Kidney (tissue), 13 donors: ENCODE measurements at regions not wholly inside any gene's neighbourhood (a gene's known extent, or its start where the extent isn't known, plus 50 kb on each side); places are given as distances from the start of the nearest gene placed in this dataset.

Experiments used
- DNase-seq, 5 donors: peaks; one replicate each; pipeline ENCODE4 v3.0.0-alpha.2; 2013 to 2020
- FAIRE-seq: peaks from 2 replicates; lab custom pipeline; 2012; peaks lifted over from hg19 to GRCh38; lab: Jason Lieb, UNC
- H3K27ac ChIP-seq, 2 donors: one replicate each; pipeline ENCODE4 v1.7.0; 2013; ENCODE audit warnings: low read depth in 2 of 2, low read length in 2 of 2, inconsistent platforms in 1 of 2
- H3K27me3 ChIP-seq: one replicate; pipeline ENCODE4 v1.7.1; 2013; ENCODE audit warnings: low read length, inconsistent platforms; ENCODE audit not compliant: control insufficient read depth, insufficient read depth
- H3K36me3 ChIP-seq, 3 donors: one replicate each; pipeline versions ENCODE4 v1.7.0 to v1.7.1; 2013; ENCODE audit warnings: low read length in 3 of 3, control low read depth in 1 of 3, inconsistent platforms in 1 of 3; ENCODE audit not compliant: insufficient read depth in 3 of 3, control insufficient read depth in 2 of 3
- H3K4me1 ChIP-seq, 3 donors: one replicate each; pipeline versions ENCODE4 v1.7.0 to v1.7.1; 2013; ENCODE audit warnings: low read length in 3 of 3, inconsistent platforms in 1 of 3, low read depth in 1 of 3; ENCODE audit not compliant: control insufficient read depth in 2 of 3, insufficient read depth in 2 of 3
- H3K4me3 ChIP-seq, 3 donors: one replicate each; pipeline versions ENCODE4 v1.7.0 to v1.8.1; 2013; ENCODE audit warnings: low read length in 3 of 3, control low read depth in 1 of 3, inconsistent platforms in 1 of 3
- H3K9ac ChIP-seq, 3 donors: one replicate each; pipeline versions ENCODE4 v1.7.0 to v1.7.1; 2013; ENCODE audit warnings: low read length in 3 of 3, control low read depth in 1 of 3, inconsistent platforms in 1 of 3
- H3K9me3 ChIP-seq, 3 donors: one replicate each; pipeline versions ENCODE4 v1.7.0 to v1.7.1; 2013; ENCODE audit warnings: low read length in 3 of 3, control low read depth in 1 of 3, inconsistent platforms in 1 of 3; ENCODE audit not compliant: control insufficient read depth in 2 of 3, insufficient read depth in 1 of 3
- CTCF ChIP-seq: IDR thresholded peaks from 3 replicates; pipeline ENCODE4 v1.5.1; 2012; ENCODE audit warnings: mild to moderate bottlenecking, moderate library complexity, borderline replicate concordance; ENCODE audit not compliant: insufficient read depth; ENCODE audit errors: extremely low read depth
- intact Hi-C: fragments of 100-400 bp; cut with DNase I; formaldehyde crosslinking; loops from one replicate; pipeline ENCODE4 v1.11.1; 2022
- donor health status: control.
- donor health status: control.
- donor health status: control.
- donor health status: control.
- donor health status: control.
- donor health status: DM: yes; HTN: yes; CAD: no.
- donor health status: Normal renal cell carcinoma (clear cell type).

- Histone ChIP-seq H3K4me3 (no peak overlapping the region), H3K36me3 (no peaks in the 10 kb centered on the region), H3K27ac (no peak overlapping the region), H3K9me3 (no peaks in the 10 kb centered on the region), H3K27me3 (no peaks in the 10 kb centered on the region), H3K9ac (no peak overlapping the region), H3K4me1 (no peaks in the 10 kb centered on the region)
- no peak for TF ChIP-seq CTCF
- no peak for FAIRE-seq
- DNase-seq, result no peak
- intact Hi-C loops, result no loop called here
Observed at GRCh38 chr12:104834607-104835006, 123.5 kb downstream of the SLC41A2 start.

- no peak for DNase-seq
- no peak overlapping the region for H3K4me3 ChIP-seq
- H3K9me3 ChIP-seq, result no peaks in the 10 kb centered on the region
- no peak for FAIRE-seq
- intact Hi-C loops, result no loop called here
- no peak overlapping the region for H3K27ac ChIP-seq
- no peaks in the 10 kb centered on the region for H3K27me3 ChIP-seq
- no peak for TF ChIP-seq CTCF
- no peaks in the 10 kb centered on the region for H3K4me1 ChIP-seq
- no peak overlapping the region for H3K9ac ChIP-seq
- no peaks in the 10 kb centered on the region for H3K36me3 ChIP-seq
Observed at GRCh38 chr12:104833756-104834155, 124.3 kb downstream of the SLC41A2 start.

- H3K27me3 ChIP-seq, result no peaks in the 10 kb centered on the region
Observed at GRCh38 chr12:104828015-104828414, 130.1 kb downstream of the SLC41A2 start.

More at GRCh38 chr12:104828015-104828414, 130.1 kb downstream of the SLC41A2 start:
- Histone ChIP-seq H3K4me1 (no peaks in the 10 kb centered on the region), H3K4me3 (no peak overlapping the region), H3K36me3 (no peaks in the 10 kb centered on the region), H3K9me3 (peaks cover 0 to 14% (median 0%) of the 10 kb centered on the region in 3 donors), H3K9ac (no peak overlapping the region), H3K27ac (no peak overlapping the region)
- intact Hi-C loops, result no loop called here
- no peak for TF ChIP-seq CTCF
- DNase-seq, result no peak
- no peak for FAIRE-seq
